Effector CD8-positive, alpha-beta T cell (primary cell): ENCODE measurements at regions not wholly inside any gene's neighbourhood (a gene's known extent, or its start where the extent isn't known, plus 50 kb on each side); places are given as distances from the start of the nearest gene placed in this dataset.

Experiments
- DNase-seq: peaks from one replicate; lab custom pipeline; 2025; lab: John Stamatoyannopoulos, UW

GRCh38 chr4:180710628-180711337 lies 1532.4 kb upstream of the TENM3 start:
- DNase-seq: no peak

- no peak for DNase-seq
These were observed 1525.7 kb upstream of the TENM3 start for GRCh38 chr4:180717451-180718033.

GRCh38 chr4:180721356-180721755 lies 1521.8 kb upstream of the TENM3 start:
- DNase-seq: no peak

GRCh38 chr4:180726611-180727010 lies 1516.6 kb upstream of the TENM3 start:
- no peak for DNase-seq

- DNase-seq: no peak
These were observed 1515.7 kb upstream of the TENM3 start for GRCh38 chr4:180727478-180727877.

- no peak for DNase-seq
These were observed 1508.3 kb upstream of the TENM3 start for GRCh38 chr4:180734753-180735432.

GRCh38 chr4:180741703-180742102 lies 1501.5 kb upstream of the TENM3 start:
- DNase-seq: no peak

GRCh38 chr4:180745019-180745418 lies 1498.2 kb upstream of the TENM3 start:
- DNase-seq: no peak

GRCh38 chr4:180751009-180751408 lies 1492.2 kb upstream of the TENM3 start:
- no peak for DNase-seq

GRCh38 chr4:180757927-180758326 lies 1485.3 kb upstream of the TENM3 start:
- DNase-seq: no peak

- no peak for DNase-seq
These were observed 1477.2 kb upstream of the TENM3 start for GRCh38 chr4:180766045-180766444.

GRCh38 chr4:180766944-180767729 lies 1476.1 kb upstream of the TENM3 start:
- no peak for DNase-seq

GRCh38 chr4:180768610-180769009 lies 1474.6 kb upstream of the TENM3 start:
- no peak for DNase-seq

GRCh38 chr4:180769791-180770190 lies 1473.4 kb upstream of the TENM3 start:
- no peak for DNase-seq

GRCh38 chr4:180770265-180770664 lies 1472.9 kb upstream of the TENM3 start:
- DNase-seq: no peak

- DNase-seq: no peak
These were observed 1458.3 kb upstream of the TENM3 start for GRCh38 chr4:180784940-180785339.

- no peak for DNase-seq
These were observed 1454.5 kb upstream of the TENM3 start for GRCh38 chr4:180788729-180789128.

- DNase-seq: no peak
These were observed 1453.3 kb upstream of the TENM3 start for GRCh38 chr4:180789929-180790328.

- DNase-seq: no peak
These were observed 1452.7 kb upstream of the TENM3 start for GRCh38 chr4:180790471-180790870.

- DNase-seq: no peak
These were observed 1450.7 kb upstream of the TENM3 start for GRCh38 chr4:180792541-180792940.

- no peak for DNase-seq
These were observed 1448.9 kb upstream of the TENM3 start for GRCh38 chr4:180794333-180794732.

GRCh38 chr4:180798036-180798577 lies 1445.1 kb upstream of the TENM3 start:
- DNase-seq: no peak
